IMR-90 (cell line): ENCODE measurements at regions not wholly inside any gene's neighbourhood (a gene's known extent, or its start where the extent isn't known, plus 50 kb on each side); places are given as distances from the start of the nearest gene placed in this dataset.

Experiments
- ATAC-seq: fragments of 200-7000 bp; cut with Tn5 transposase; 2 replicates; pipeline ENCODE4 v1.9.1; 2020; ENCODE audit warnings: low read depth, mild to moderate bottlenecking, moderate library complexity
- BruUV-seq: library from RNA; stranded (reverse); fragments of 400-500 nt; replicated peaks from 2 replicates; lab custom pipeline; 2021; lab: Mats Ljungman, UMichigan
- CTCF ChIA-PET: fragments of 300-600 bp; formaldehyde crosslinking; extraction: SDS; loops from one replicate; lab custom pipeline; 2021; ENCODE audit warnings: antibody characterized with exemption; lab: Yijun Ruan, JAX
- POLR2A ChIA-PET: fragments of 300-600 bp; sonication (Branson Sonifier 250); formaldehyde crosslinking; loops from one replicate; lab custom pipeline; 2022; ENCODE audit warnings: antibody characterized with exemption; ENCODE audit not compliant: unreplicated experiment; lab: Charles Lee
- DNase-seq: peaks from one replicate; pipeline ENCODE4 v3.0.0; 2013
- H2AFZ ChIP-seq: replicated peaks from 2 replicates; pipeline ENCODE3; 2013; ENCODE audit warnings: low read length, mild to moderate bottlenecking; ENCODE audit not compliant: poor library complexity
- H2AK5ac ChIP-seq: 2 replicates; pipeline ENCODE4 v1.6.1; 2013; ENCODE audit warnings: low read depth, low read length, inconsistent platforms
- H2AK9ac ChIP-seq: replicated peaks from 2 replicates; pipeline ENCODE3; 2013; ENCODE audit warnings: mild to moderate bottlenecking, low read depth, low read length, moderate library complexity; ENCODE audit not compliant: poor library complexity
- H2BK120ac ChIP-seq: 2 replicates; pipeline ENCODE4 v1.6.1; 2013; ENCODE audit warnings: low read depth, low read length, inconsistent platforms
- H2BK15ac ChIP-seq: 3 replicates; pipeline ENCODE4 v1.6.1; 2013; ENCODE audit warnings: low read depth, low read length, inconsistent platforms
- H2BK20ac ChIP-seq: 2 replicates; pipeline ENCODE4 v1.6.1; 2013; ENCODE audit warnings: low read depth, mild to moderate bottlenecking, inconsistent platforms, low read length, moderate library complexity
- H2BK5ac ChIP-seq: 2 replicates; pipeline ENCODE4 v1.6.1; 2013; ENCODE audit warnings: mild to moderate bottlenecking, low read depth, low read length, inconsistent platforms; ENCODE audit not compliant: poor library complexity, severe bottlenecking
- H3K14ac ChIP-seq: replicated peaks from 2 replicates; pipeline ENCODE4 v1.6.1; 2013; ENCODE audit warnings: low read depth, low read length, inconsistent platforms
- H3K18ac ChIP-seq: 2 replicates; pipeline ENCODE4 v1.6.1; 2013; ENCODE audit warnings: low read depth, low read length, control low read depth
- H3K23ac ChIP-seq: 2 replicates; pipeline ENCODE4 v1.6.1; 2013; ENCODE audit warnings: low read depth, low read length, inconsistent platforms
- H3K27ac ChIP-seq: 2 replicates; pipeline ENCODE4 v1.5.1; 2013; ENCODE audit warnings: mild to moderate bottlenecking, control low read depth, low read length; ENCODE audit not compliant: insufficient read depth
- H3K27me3 ChIP-seq: 2 replicates; pipeline ENCODE4 v1.6.1; 2013; ENCODE audit warnings: low read length; ENCODE audit not compliant: control insufficient read depth, insufficient read depth
- H3K36me3 ChIP-seq: 2 replicates; pipeline ENCODE4 v1.6.1; 2013; ENCODE audit warnings: low read length, mixed read lengths; ENCODE audit not compliant: control insufficient read depth, insufficient read depth
- H3K4ac ChIP-seq: 2 replicates; pipeline ENCODE4 v1.6.1; 2013; ENCODE audit warnings: low read depth, low read length, inconsistent platforms
- H3K4me1 ChIP-seq: 2 replicates; pipeline ENCODE4 v1.6.1; 2013; ENCODE audit warnings: low read length, mixed read lengths; ENCODE audit not compliant: control insufficient read depth, insufficient read depth
- H3K4me2 ChIP-seq: 2 replicates; pipeline ENCODE4 v1.6.1; 2013; ENCODE audit warnings: low read depth, mild to moderate bottlenecking, control low read depth, low read length, moderate library complexity
- H3K4me3 ChIP-seq: 2 replicates; pipeline ENCODE4 v1.5.1; 2013; ENCODE audit warnings: low read depth, mild to moderate bottlenecking, control low read depth, low read length, moderate library complexity; ENCODE audit not compliant: insufficient read depth
- H3K56ac ChIP-seq: 2 replicates; pipeline ENCODE4 v1.6.1; 2013; ENCODE audit warnings: low read length, inconsistent platforms; ENCODE audit not compliant: insufficient read depth; ENCODE audit errors: extremely low read depth
- H3K79me1 ChIP-seq, 2 experiments: 2 replicates each; pipeline ENCODE4 v1.6.1; 2013; ENCODE audit warnings: low read length in 2 of 2, inconsistent platforms in 1 of 2, low read depth in 1 of 2
- H3K9ac ChIP-seq: 2 replicates; pipeline ENCODE4 v1.6.1; 2013; ENCODE audit warnings: low read depth, low read length, control low read depth
- H3K9me1 ChIP-seq: 2 replicates; pipeline ENCODE4 v1.6.1; 2013; ENCODE audit warnings: low read length, inconsistent platforms; ENCODE audit not compliant: insufficient read depth
- H3K9me3 ChIP-seq: 2 replicates; pipeline ENCODE4 v1.6.1; 2013; ENCODE audit warnings: low read length; ENCODE audit not compliant: control insufficient read depth, insufficient read depth
- H4K20me1 ChIP-seq: 2 replicates; pipeline ENCODE4 v1.6.1; 2013; ENCODE audit warnings: low read length, inconsistent platforms; ENCODE audit not compliant: insufficient read depth
- H4K5ac ChIP-seq: 2 replicates; pipeline ENCODE4 v1.6.1; 2013; ENCODE audit warnings: mild to moderate bottlenecking, low read depth, low read length, control low read depth
- H4K8ac ChIP-seq, 2 experiments: 2 replicates each; pipeline ENCODE4 v1.6.1; 2013; ENCODE audit warnings: low read depth in 2 of 2, low read length in 2 of 2, control low read depth in 1 of 2, inconsistent platforms in 1 of 2
- H4K91ac ChIP-seq: 2 replicates; pipeline ENCODE4 v1.6.1; 2013; ENCODE audit warnings: low read depth, low read length, inconsistent platforms; ENCODE audit not compliant: insufficient read depth
- BHLHE40 ChIP-seq: fragments of 150-350 bp; IDR thresholded peaks from 2 replicates; pipeline ENCODE4 v1.6.1; 2016; ENCODE audit warnings: mild to moderate bottlenecking, low read depth, low read length
- CEBPB ChIP-seq: IDR thresholded peaks from 2 replicates; pipeline ENCODE4 v1.6.1; 2012; ENCODE audit warnings: low read depth, low read length, improper control_type of control experiment
- CHD1 ChIP-seq: IDR thresholded peaks from 2 replicates; pipeline ENCODE4 v1.6.1; 2012; ENCODE audit warnings: low read depth, low read length, improper control_type of control experiment
- FOS ChIP-seq: fragments of 150-350 bp; IDR thresholded peaks from 2 replicates; pipeline ENCODE4 v1.6.1; 2016; ENCODE audit warnings: low read depth, low read length
- MAFK ChIP-seq: IDR thresholded peaks from 2 replicates; pipeline ENCODE4 v1.6.1; 2012; ENCODE audit warnings: low read depth, low read length, improper control_type of control experiment
- MAZ ChIP-seq: IDR thresholded peaks from 2 replicates; pipeline ENCODE4 v1.6.1; 2012; ENCODE audit warnings: low read depth, mild to moderate bottlenecking, low read length, improper control_type of control experiment, moderate library complexity, borderline replicate concordance
- MXI1 ChIP-seq: IDR thresholded peaks from 2 replicates; pipeline ENCODE4 v1.6.1; 2012; ENCODE audit warnings: low read depth, mild to moderate bottlenecking, low read length, moderate library complexity, borderline replicate concordance
- NFE2L2 ChIP-seq: fragments of 150-350 bp; IDR thresholded peaks from 2 replicates; pipeline ENCODE4 v1.6.1; 2016; ENCODE audit warnings: low read depth, mild to moderate bottlenecking, low read length
- POLR2A ChIP-seq: IDR thresholded peaks from 2 replicates; pipeline ENCODE4 v1.6.1; 2012; ENCODE audit warnings: mild to moderate bottlenecking, low read depth, low read length
- RAD21 ChIP-seq: IDR thresholded peaks from 2 replicates; pipeline ENCODE4 v1.6.1; 2012; ENCODE audit warnings: low read length, improper control_type of control experiment
- RCOR1 ChIP-seq: IDR thresholded peaks from 2 replicates; pipeline ENCODE4 v1.6.1; 2012; ENCODE audit warnings: mild to moderate bottlenecking, low read length, improper control_type of control experiment; ENCODE audit not compliant: insufficient replicate concordance
- RFX5 ChIP-seq: IDR thresholded peaks from 2 replicates; pipeline ENCODE4 v1.8.0; 2012; ENCODE audit warnings: low read depth, mild to moderate bottlenecking, low read length, moderate library complexity
- SMC3 ChIP-seq: fragments of 150-350 bp; IDR thresholded peaks from 2 replicates; pipeline ENCODE4 v1.6.1; 2016; ENCODE audit warnings: low read depth, mild to moderate bottlenecking, antibody characterized with exemption, low read length, moderate library complexity
- WGBS, 2 experiments: methylation state at CpG; one replicate each; pipeline versions ENCODE4 v1.1.5 to v1.1.7; 2013; ENCODE audit warnings: missing lambda C conversion rate in 2 of 2; ENCODE audit not compliant: insufficient read length in 1 of 2; ENCODE audit errors: extremely low coverage in 2 of 2; 5-methylcytosine and 5-hydroxymethylcytosine counted together
- dilution Hi-C: fragments of 300-500 bp; cut with HindIII; formaldehyde crosslinking; loops from one replicate; pipeline ENCODE4 v1.14.3; 2018; ENCODE audit warnings: low sequenced_read_pairs; ENCODE audit not compliant: unreplicated experiment
- in situ Hi-C: fragments of 300-500 bp; cut with MboI; formaldehyde crosslinking; loops from 3 replicates; pipeline ENCODE4 v1.14.3; 2019; ENCODE audit warnings: low sequenced_read_pairs, inconsistent platforms, mixed read lengths
- intact Hi-C: fragments of 100-400 bp; cut with micrococcal nuclease; formaldehyde crosslinking; loops from 2 replicates; pipeline ENCODE4 v1.10.0; 2022
- TF ChIP-seq, protein P1 (sequence below): conservative IDR thresholded peaks from 2 replicates; pipeline ENCODE4 v1.5.1; 2012; ENCODE audit warnings: mild to moderate bottlenecking, low read depth, low read length, improper control_type of control experiment
- TF ChIP-seq, protein P2 (sequence below): fragments of 150-350 bp; IDR thresholded peaks from 2 replicates; pipeline ENCODE4 v1.6.1; 2016; ENCODE audit warnings: low read depth, mild to moderate bottlenecking, low read length, moderate library complexity, borderline replicate concordance
- TF ChIP-seq, protein P3 (sequence below): fragments of 150-350 bp; IDR thresholded peaks from 2 replicates; pipeline ENCODE4 v1.6.1; 2017; ENCODE audit warnings: mild to moderate bottlenecking, antibody characterized with exemption, low read length, low read depth

DNA sequence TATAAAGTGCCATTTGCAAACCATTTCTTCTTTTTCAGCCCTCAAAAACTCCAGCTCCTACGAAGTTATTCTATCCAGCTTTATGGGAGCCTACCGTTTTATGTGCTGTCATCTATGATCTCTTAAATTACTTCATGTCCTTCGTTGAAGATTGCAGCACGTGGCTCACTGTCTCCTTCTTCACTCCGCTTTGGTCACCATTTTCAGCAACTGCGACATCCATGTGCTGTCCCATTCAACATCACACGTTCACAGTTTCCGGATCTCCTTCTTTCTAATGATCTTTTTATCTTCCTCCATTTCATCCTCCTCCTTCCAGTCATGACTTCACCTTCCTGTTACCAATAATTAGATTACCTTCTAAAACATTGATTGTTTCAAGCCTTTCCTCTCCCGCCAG, 143.3 kb upstream of the KRAS start:
- CTCF ChIA-PET: no interaction called here

More for the DNA sequence above, 143.3 kb upstream of the KRAS start:
- in situ Hi-C loops: loop anchor here (10.0 kb wide), 1 partner anchor 399 kb away; no protein-coding TSS in a partner anchor
- no peak overlapping the region for H2BK120ac ChIP-seq
- no peak overlapping the region for H2AFZ ChIP-seq
- no peak for ATAC-seq
- H3K56ac ChIP-seq: no peak overlapping the region
- H4K91ac ChIP-seq: no peak overlapping the region
- H3K27ac ChIP-seq: no peak overlapping the region
- POLR2A ChIA-PET: no interaction called here
- no peak overlapping the region for H3K14ac ChIP-seq
- no peak overlapping the region for H3K9ac ChIP-seq
- H2AK9ac ChIP-seq: no peak overlapping the region
- H2BK15ac ChIP-seq: no peak overlapping the region
- H3K36me3 ChIP-seq: no peaks in the 10 kb centered on the region
- H3K27me3 ChIP-seq: no peaks in the 10 kb centered on the region
- no peak overlapping the region for H3K18ac ChIP-seq
- no peak overlapping the region for H3K23ac ChIP-seq
- no peaks in the 10 kb centered on the region for H3K4me1 ChIP-seq
- TF ChIP-seq CEBPB: no peak
- TF ChIP-seq RFX5: no peak
- no peak for TF ChIP-seq NFE2L2
- TF ChIP-seq, protein P1, sequence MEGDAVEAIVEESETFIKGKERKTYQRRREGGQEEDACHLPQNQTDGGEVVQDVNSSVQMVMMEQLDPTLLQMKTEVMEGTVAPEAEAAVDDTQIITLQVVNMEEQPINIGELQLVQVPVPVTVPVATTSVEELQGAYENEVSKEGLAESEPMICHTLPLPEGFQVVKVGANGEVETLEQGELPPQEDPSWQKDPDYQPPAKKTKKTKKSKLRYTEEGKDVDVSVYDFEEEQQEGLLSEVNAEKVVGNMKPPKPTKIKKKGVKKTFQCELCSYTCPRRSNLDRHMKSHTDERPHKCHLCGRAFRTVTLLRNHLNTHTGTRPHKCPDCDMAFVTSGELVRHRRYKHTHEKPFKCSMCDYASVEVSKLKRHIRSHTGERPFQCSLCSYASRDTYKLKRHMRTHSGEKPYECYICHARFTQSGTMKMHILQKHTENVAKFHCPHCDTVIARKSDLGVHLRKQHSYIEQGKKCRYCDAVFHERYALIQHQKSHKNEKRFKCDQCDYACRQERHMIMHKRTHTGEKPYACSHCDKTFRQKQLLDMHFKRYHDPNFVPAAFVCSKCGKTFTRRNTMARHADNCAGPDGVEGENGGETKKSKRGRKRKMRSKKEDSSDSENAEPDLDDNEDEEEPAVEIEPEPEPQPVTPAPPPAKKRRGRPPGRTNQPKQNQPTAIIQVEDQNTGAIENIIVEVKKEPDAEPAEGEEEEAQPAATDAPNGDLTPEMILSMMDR: no peak
- no peak for TF ChIP-seq POLR2A
- no peak for TF ChIP-seq CHD1
- no peak for TF ChIP-seq BHLHE40
- no peak for TF ChIP-seq FOS
- no peak for TF ChIP-seq SMC3
- TF ChIP-seq, protein P2, sequence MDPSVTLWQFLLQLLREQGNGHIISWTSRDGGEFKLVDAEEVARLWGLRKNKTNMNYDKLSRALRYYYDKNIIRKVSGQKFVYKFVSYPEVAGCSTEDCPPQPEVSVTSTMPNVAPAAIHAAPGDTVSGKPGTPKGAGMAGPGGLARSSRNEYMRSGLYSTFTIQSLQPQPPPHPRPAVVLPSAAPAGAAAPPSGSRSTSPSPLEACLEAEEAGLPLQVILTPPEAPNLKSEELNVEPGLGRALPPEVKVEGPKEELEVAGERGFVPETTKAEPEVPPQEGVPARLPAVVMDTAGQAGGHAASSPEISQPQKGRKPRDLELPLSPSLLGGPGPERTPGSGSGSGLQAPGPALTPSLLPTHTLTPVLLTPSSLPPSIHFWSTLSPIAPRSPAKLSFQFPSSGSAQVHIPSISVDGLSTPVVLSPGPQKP: no peak
- no peak for TF ChIP-seq MXI1
- TF ChIP-seq MAFK: no peak
- no peak for TF ChIP-seq MAZ
- TF ChIP-seq, protein P3, sequence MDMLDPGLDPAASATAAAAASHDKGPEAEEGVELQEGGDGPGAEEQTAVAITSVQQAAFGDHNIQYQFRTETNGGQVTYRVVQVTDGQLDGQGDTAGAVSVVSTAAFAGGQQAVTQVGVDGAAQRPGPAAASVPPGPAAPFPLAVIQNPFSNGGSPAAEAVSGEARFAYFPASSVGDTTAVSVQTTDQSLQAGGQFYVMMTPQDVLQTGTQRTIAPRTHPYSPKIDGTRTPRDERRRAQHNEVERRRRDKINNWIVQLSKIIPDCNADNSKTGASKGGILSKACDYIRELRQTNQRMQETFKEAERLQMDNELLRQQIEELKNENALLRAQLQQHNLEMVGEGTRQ: no peak
- no peak for TF ChIP-seq RCOR1
- no peak for TF ChIP-seq RAD21
- WGBS, 2 experiments: 86% methylated on average over 9 of the region's 9 CpGs; no CpG with 5 or more reads in 1 of the 2 experiments
- dilution Hi-C loops: no loop called here
- peaks cover 3% of the 10 kb centered on the region; the same call in 1 of the 2 replicates for H3K9me1 ChIP-seq
- no peaks in the 10 kb centered on the region for H3K9me3 ChIP-seq
- no peak overlapping the region for H2BK20ac ChIP-seq
- H3K79me1 ChIP-seq: no peaks in the 10 kb centered on the region
- intact Hi-C loops: no loop called here
- no peak overlapping the region for H2BK5ac ChIP-seq
- no peak overlapping the region for H3K4me3 ChIP-seq
- H4K20me1 ChIP-seq: no peaks in the 10 kb centered on the region
- no TSS peak for BruUV-seq
- no peak overlapping the region for H3K4ac ChIP-seq
- no peak for DNase-seq
- H2AK5ac ChIP-seq: no peak overlapping the region
- no peak overlapping the region for H4K5ac ChIP-seq
- H4K8ac ChIP-seq: no peak overlapping the region
- no peak overlapping the region for H3K4me2 ChIP-seq
